Psoas muscle (tissue), 7 donors: ENCODE measurements at regions not wholly inside any gene's neighbourhood (a gene's known extent, or its start where the extent isn't known, plus 50 kb on each side); places are given as distances from the start of the nearest gene placed in this dataset.

Experiments
- ATAC-seq, 4 donors: fragments of 200-7000 bp; cut with Tn5 transposase; one replicate each; pipeline ENCODE4 v1.9.1; 2020; ENCODE audit warnings: moderate library complexity in 3 of 4, mild to moderate bottlenecking in 2 of 4
- DNase-seq, 2 donors: peaks; one replicate each; pipeline ENCODE4 v3.0.0-alpha.2; 2020
- H3K27ac ChIP-seq: fragments of 200-600 bp; one replicate; pipeline ENCODE4 v1.8.0; 2022
- H3K27me3 ChIP-seq, 3 donors: fragments of 200-600 bp in 1 of 3; one replicate each; pipeline versions ENCODE4 v1.6.1 to v1.8.0; 2013 to 2022; ENCODE audit warnings: low read length in 2 of 3, mild to moderate bottlenecking in 2 of 3, moderate library complexity in 1 of 3; ENCODE audit not compliant: insufficient read depth in 3 of 3
- H3K36me3 ChIP-seq, 2 donors: fragments of 200-600 bp in 1 of 2; one replicate each; pipeline versions ENCODE4 v1.6.1 to v1.8.0; 2013 to 2022; ENCODE audit warnings: low read depth in 1 of 2, mild to moderate bottlenecking in 1 of 2, moderate library complexity in 1 of 2; ENCODE audit not compliant: insufficient read depth in 1 of 2
- H3K4me1 ChIP-seq: fragments of 200-600 bp; one replicate; pipeline ENCODE4 v1.8.0; 2022
- H3K4me3 ChIP-seq: fragments of 200-600 bp; one replicate; pipeline ENCODE4 v1.8.0; 2022; ENCODE audit warnings: mild to moderate bottlenecking
- H3K9me3 ChIP-seq: fragments of 200-600 bp; one replicate; pipeline ENCODE4 v1.8.0; 2022
- WGBS, 3 donors: extraction: QIAGEN DNeasy Blood & Tissue Kit; methylation state at CpG; one replicate each; pipeline versions ENCODE4 v1.1.6 to v1.1.7; 2013; 5-methylcytosine and 5-hydroxymethylcytosine counted together
- intact Hi-C, 2 donors: fragments of 100-400 bp; cut with DNase I; formaldehyde crosslinking; loops; one replicate each; pipeline versions ENCODE4 v1.11.0 to v1.14.2; 2022
- TF ChIP-seq, protein P1 (sequence below): fragments of 200-600 bp; IDR thresholded peaks from one replicate; pipeline ENCODE4 v1.8.0; 2022; ENCODE audit warnings: antibody characterized with exemption
- donor health status: healthy with polysubstance abuse.
- donor health status: DM: no; HTN: no; CAD: no; lungs with moderate emphysema.
- donor health status: Bipolar disorder and iron deficiency.
- donor health status: healthy.
- donor health status: DM: yes; HTN: yes; CAD: no.
- donor health status: DM: no; HTN: no; CAD: no.
- donor health status: DM: yes; HTN: yes; CAD: no.

DNA sequence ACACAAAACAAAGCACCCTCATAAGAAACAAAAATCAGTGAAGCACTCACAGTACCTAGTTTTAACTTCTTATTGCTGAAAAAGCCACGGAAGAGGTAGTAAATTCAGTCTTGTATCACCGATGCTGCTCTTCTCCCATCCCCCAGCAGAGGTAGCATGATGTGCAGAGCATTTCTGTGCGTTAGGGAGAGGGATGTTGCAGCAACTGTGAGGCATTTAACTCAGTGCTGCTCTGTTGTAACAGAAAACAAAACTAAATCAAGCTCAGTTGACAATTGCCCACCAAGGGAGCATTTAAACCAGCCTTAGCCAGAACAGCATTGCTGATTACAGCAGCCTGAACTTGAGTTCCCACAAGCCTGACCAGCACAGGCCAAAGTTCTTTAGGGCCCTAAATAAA is 1279.7 kb upstream of the ADGRL3 start:
- DNase-seq (no peak), ATAC-seq (no peak)
- Histone ChIP-seq H3K27me3 (no peaks in the 10 kb centered on the region), H3K27ac (no peak overlapping the region), H3K4me1 (no peaks in the 10 kb centered on the region), H3K9me3 (no peaks in the 10 kb centered on the region), H3K36me3 (no peaks in the 10 kb centered on the region), H3K4me3 (no peak overlapping the region)
- intact Hi-C loops, result no loop called here
- TF ChIP-seq, protein P1, sequence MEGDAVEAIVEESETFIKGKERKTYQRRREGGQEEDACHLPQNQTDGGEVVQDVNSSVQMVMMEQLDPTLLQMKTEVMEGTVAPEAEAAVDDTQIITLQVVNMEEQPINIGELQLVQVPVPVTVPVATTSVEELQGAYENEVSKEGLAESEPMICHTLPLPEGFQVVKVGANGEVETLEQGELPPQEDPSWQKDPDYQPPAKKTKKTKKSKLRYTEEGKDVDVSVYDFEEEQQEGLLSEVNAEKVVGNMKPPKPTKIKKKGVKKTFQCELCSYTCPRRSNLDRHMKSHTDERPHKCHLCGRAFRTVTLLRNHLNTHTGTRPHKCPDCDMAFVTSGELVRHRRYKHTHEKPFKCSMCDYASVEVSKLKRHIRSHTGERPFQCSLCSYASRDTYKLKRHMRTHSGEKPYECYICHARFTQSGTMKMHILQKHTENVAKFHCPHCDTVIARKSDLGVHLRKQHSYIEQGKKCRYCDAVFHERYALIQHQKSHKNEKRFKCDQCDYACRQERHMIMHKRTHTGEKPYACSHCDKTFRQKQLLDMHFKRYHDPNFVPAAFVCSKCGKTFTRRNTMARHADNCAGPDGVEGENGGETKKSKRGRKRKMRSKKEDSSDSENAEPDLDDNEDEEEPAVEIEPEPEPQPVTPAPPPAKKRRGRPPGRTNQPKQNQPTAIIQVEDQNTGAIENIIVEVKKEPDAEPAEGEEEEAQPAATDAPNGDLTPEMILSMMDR, result no peak
- WGBS, 3 donors, result 16 to 30% (median 20%) methylated on average over 3 of the region's 3 CpGs

DNA sequence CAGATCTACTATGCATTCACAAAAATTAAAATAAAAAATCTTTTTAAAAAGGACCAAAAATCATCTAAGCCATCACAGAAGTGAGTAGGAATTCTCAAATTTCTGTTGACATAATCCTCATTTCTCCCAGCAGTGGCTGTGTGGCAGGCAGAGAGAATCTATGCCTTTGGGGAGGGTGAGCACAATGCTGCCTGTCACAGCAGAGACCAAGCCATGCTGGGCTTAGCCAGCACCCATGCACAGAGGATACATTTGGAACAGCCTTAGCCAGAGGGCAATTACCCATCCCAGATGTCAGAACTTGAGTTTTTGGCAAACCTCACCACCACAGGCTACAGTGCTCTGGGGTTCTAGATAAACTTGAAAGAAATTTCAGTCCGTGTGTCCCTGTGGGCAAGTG is 1274.8 kb upstream of the ADGRL3 start:
- 53 to 82% (median 76%) methylated on average over 1 of the region's 1 CpG for WGBS, 3 donors

DNA sequence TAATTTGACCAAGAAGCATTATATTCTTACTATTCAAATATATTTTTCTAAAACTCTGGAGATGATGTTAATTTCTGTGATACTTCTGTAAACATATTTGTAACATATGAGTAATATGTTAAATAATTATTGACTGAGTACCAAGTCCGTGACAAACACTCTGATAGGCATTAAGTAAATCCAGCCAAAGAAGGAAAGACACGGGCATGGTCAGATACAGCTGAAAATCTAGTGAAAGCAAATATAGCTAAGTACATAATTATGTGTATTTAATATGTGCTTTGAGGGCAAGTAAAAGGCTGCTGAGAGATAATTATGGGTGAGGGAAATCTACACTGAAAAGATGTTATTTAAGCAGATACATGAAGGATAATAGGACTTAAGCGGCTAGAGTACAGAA is 1263.6 kb upstream of the ADGRL3 start:
- WGBS, 3 donors, result 66 to 82% (median 79%) methylated on average over 3 of the region's 3 CpGs
- Histone ChIP-seq H3K27me3 (no peaks in the 10 kb centered on the region), H3K4me3 (no peak overlapping the region), H3K9me3 (no peaks in the 10 kb centered on the region), H3K4me1 (no peaks in the 10 kb centered on the region), H3K36me3 (no peaks in the 10 kb centered on the region), H3K27ac (no peak overlapping the region)
- DNase-seq, result no peak
- intact Hi-C loops, result no loop called here
- ATAC-seq, result no peak
- TF ChIP-seq, protein P1, result no peak

More for the DNA sequence above, 1274.8 kb upstream of the ADGRL3 start:
- no peaks in the 10 kb centered on the region for H3K36me3 ChIP-seq
- DNase-seq (no peak), ATAC-seq (no peak)
- TF ChIP-seq, protein P1, result no peak
- H3K4me3 ChIP-seq, result no peak overlapping the region
- no peaks in the 10 kb centered on the region for H3K27me3 ChIP-seq
- intact Hi-C loops, result no loop called here
- H3K27ac ChIP-seq, result no peak overlapping the region
- H3K9me3 ChIP-seq, result peaks cover 4% of the 10 kb centered on the region
- H3K4me1 ChIP-seq, result no peaks in the 10 kb centered on the region

DNA sequence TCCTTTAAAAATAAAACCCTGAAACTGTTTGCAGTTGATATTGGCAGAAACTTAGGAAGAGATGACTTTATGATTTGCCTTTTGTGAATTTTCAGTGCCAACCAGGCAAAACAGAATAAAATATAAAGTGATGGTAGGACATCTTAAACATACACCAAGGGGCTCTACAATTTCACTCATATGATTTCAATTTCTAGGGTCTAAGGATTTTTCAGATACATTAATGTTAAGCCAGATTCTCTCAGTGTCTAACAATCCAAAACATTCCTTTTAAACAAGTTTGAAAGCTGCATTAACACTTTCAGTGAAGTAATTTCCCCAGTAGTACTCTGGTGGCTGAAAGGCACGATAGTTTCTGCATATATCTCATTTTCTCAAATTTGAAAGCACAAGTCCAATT is 1262.0 kb upstream of the ADGRL3 start:
- no peaks in the 10 kb centered on the region for H3K9me3 ChIP-seq
- DNase-seq (no peak), ATAC-seq (no peak)
- H3K4me3 ChIP-seq, result no peak overlapping the region
- H3K27me3 ChIP-seq, result no peaks in the 10 kb centered on the region
- no peak overlapping the region for H3K27ac ChIP-seq
- H3K4me1 ChIP-seq, result no peaks in the 10 kb centered on the region
- WGBS, 3 donors, result 43 to 68% (median 56%) methylated on average over 1 of the region's 1 CpG
- TF ChIP-seq, protein P1, result no peak
- no peaks in the 10 kb centered on the region for H3K36me3 ChIP-seq
- intact Hi-C loops, result no loop called here

DNA sequence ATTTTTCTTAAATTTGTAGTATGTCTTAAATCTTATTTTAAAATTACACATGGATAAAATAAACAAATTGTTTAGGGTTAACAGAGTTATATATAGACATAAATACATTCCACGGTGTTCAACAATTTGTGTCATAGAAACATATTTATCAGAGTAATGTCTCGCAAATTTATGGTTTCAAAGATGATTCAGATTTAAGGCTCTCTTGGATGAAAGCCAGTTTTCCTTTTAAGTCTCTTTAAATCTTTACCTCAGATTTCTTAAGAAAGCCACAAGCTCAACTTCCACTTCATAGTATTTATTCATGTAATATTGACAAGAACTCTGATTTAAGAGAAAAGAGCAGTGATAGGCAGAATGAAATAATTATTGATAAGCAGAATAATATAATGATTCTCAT is 1254.8 kb upstream of the ADGRL3 start:
- intact Hi-C loops, result no loop called here
- TF ChIP-seq, protein P1, result no peak
- no peaks in the 10 kb centered on the region for H3K9me3 ChIP-seq
- no peaks in the 10 kb centered on the region for H3K4me1 ChIP-seq
- ATAC-seq (no peak), DNase-seq (no peak)
- H3K27me3 ChIP-seq, result no peaks in the 10 kb centered on the region
- no peak overlapping the region for H3K27ac ChIP-seq
- no peaks in the 10 kb centered on the region for H3K36me3 ChIP-seq
- no peak overlapping the region for H3K4me3 ChIP-seq
- 69 to 78% (median 72%) methylated on average over 2 of the region's 2 CpGs for WGBS, 3 donors
